GM12878 (cell line): ENCODE measurements at regions not wholly inside any gene's neighbourhood (a gene's known extent, or its start where the extent isn't known, plus 50 kb on each side); places are given as distances from the start of the nearest gene placed in this dataset.

ENCODE experiments used
- ATAC-seq: fragments of 200-7000 bp; cut with Tn5 transposase; 3 replicates; pipeline ENCODE4 v1.9.1; 2020; ENCODE audit warnings: mild to moderate bottlenecking, moderate library complexity
- BruUV-seq: library from RNA; stranded (reverse); fragments of 400-500 nt; replicated peaks from 2 replicates; lab custom pipeline; 2021; lab: Mats Ljungman, UMichigan
- CTCF ChIA-PET: fragments of 300-600 bp; sonication (Branson Sonifier 250); formaldehyde crosslinking; extraction: SDS; loops from one replicate; lab custom pipeline; 2021; ENCODE audit warnings: inconsistent platforms; lab: Yijun Ruan, JAX
- POLR2A ChIA-PET: fragments of 350-600 bp; formaldehyde crosslinking; extraction: SDS; loops from one replicate; lab custom pipeline; 2021; ENCODE audit warnings: inconsistent platforms; lab: Charles Lee
- RAD21 ChIA-PET: fragments of 300-600 bp; sonication (Branson Sonifier 250); formaldehyde crosslinking; loops from one replicate; lab custom pipeline; 2023; ENCODE audit warnings: antibody characterized with exemption; ENCODE audit not compliant: unreplicated experiment; lab: Charles Lee
- SMC1A ChIA-PET: fragments of 300-600 bp; sonication (Branson Sonifier 250); formaldehyde crosslinking; loops from one replicate; lab custom pipeline; 2023; ENCODE audit not compliant: unreplicated experiment, uncharacterized antibody; lab: Charles Lee
- DNase-seq: peaks from one replicate; pipeline ENCODE4 v3.0.0-alpha.2; 2011; ENCODE audit warnings: low read depth, low spot score
- FAIRE-seq: peaks from 3 replicates; lab custom pipeline; 2011; peaks lifted over from hg19 to GRCh38; lab: Jason Lieb, UNC
- H2AFZ ChIP-seq: 2 replicates; pipeline ENCODE4 v1.6.0; 2011; ENCODE audit warnings: low read depth, low read length, control low read depth; ENCODE audit not compliant: control insufficient read depth
- H3K27ac ChIP-seq: 2 replicates; pipeline ENCODE4 v1.5.1; 2011; ENCODE audit warnings: control low read depth; ENCODE audit not compliant: control insufficient read depth, insufficient read depth
- H3K27me3 ChIP-seq, 2 experiments: replicated peaks in 1 of 2; 2 replicates each; pipeline versions ENCODE4 v1.6.0 to v1.6.1; 2011; ENCODE audit warnings: low read length in 1 of 2; ENCODE audit not compliant: control insufficient read depth in 2 of 2, insufficient read depth in 2 of 2
- H3K36me3 ChIP-seq, 2 experiments: 2 replicates each; pipeline ENCODE4 v1.5.1; 2011; ENCODE audit warnings: low read length in 1 of 2; ENCODE audit not compliant: control insufficient read depth in 2 of 2, insufficient read depth in 2 of 2
- H3K4me1 ChIP-seq: 2 replicates; pipeline ENCODE4 v1.6.1; 2011; ENCODE audit warnings: mild to moderate bottlenecking, low read length, moderate library complexity, mixed read lengths; ENCODE audit not compliant: control insufficient read depth, insufficient read depth
- H3K4me2 ChIP-seq: 2 replicates; pipeline ENCODE4 v1.6.0; 2011; ENCODE audit warnings: control low read depth; ENCODE audit not compliant: control insufficient read depth, insufficient read depth
- H3K4me3 ChIP-seq: fragments of 200-600 bp; sonication (generic); 2 replicates; pipeline ENCODE4 v1.5.1; 2016
- H3K79me2 ChIP-seq: 2 replicates; pipeline ENCODE4 v1.6.0; 2011; ENCODE audit warnings: low read length; ENCODE audit not compliant: control insufficient read depth, insufficient read depth
- H3K9ac ChIP-seq: 2 replicates; pipeline ENCODE4 v1.8.0; 2011; ENCODE audit warnings: low read length, control low read depth, mixed read lengths; ENCODE audit not compliant: control insufficient read depth, insufficient read depth
- H3K9me3 ChIP-seq: replicated peaks from 3 replicates; pipeline ENCODE4 v1.5.1; 2011; ENCODE audit warnings: mild to moderate bottlenecking, low read length; ENCODE audit not compliant: control insufficient read depth, insufficient read depth
- H4K20me1 ChIP-seq: 2 replicates; pipeline ENCODE4 v1.6.0; 2011; ENCODE audit not compliant: control insufficient read depth, insufficient read depth
- ATF7 ChIP-seq: fragments of 450-650 bp; IDR thresholded peaks from 2 replicates; pipeline ENCODE4 v1.6.1; 2016; ENCODE audit warnings: low read depth, mild to moderate bottlenecking
- BCL11A ChIP-seq: IDR thresholded peaks from 2 replicates; pipeline ENCODE4 v1.6.1; 2011; ENCODE audit warnings: low read depth, low read length
- BRCA1 ChIP-seq: IDR thresholded peaks from 2 replicates; pipeline ENCODE4 v1.6.1; 2011; ENCODE audit warnings: low read depth, low read length, improper control_type of control experiment
- CHD2 ChIP-seq: IDR thresholded peaks from 2 replicates; pipeline ENCODE4 v1.6.1; 2011; ENCODE audit warnings: low read depth, low read length, improper control_type of control experiment, borderline replicate concordance
- EGR1 ChIP-seq, 2 experiments: IDR thresholded peaks; 1 replicate in 1 of 2; 2 replicates in 1 of 2; pipeline ENCODE4 v1.6.1; 2011 to 2012; ENCODE audit warnings: low read depth in 2 of 2, low read length in 2 of 2, borderline replicate concordance in 1 of 2, mild to moderate bottlenecking in 1 of 2, moderate library complexity in 1 of 2
- HCFC1 ChIP-seq: fragments of 150-350 bp; IDR thresholded peaks from 2 replicates; pipeline ENCODE4 v1.6.1; 2014; ENCODE audit warnings: low read length
- NFXL1 ChIP-seq: fragments of 450-650 bp; IDR thresholded peaks from 2 replicates; pipeline ENCODE4 v1.6.1; 2017; ENCODE audit warnings: antibody characterized with exemption, mild to moderate bottlenecking, borderline replicate concordance
- SUZ12 ChIP-seq: fragments of 200-600 bp; sonication (generic); IDR thresholded peaks from one replicate; pipeline ENCODE4 v1.6.1; 2018; ENCODE audit warnings: antibody characterized with exemption, mild to moderate bottlenecking; ENCODE audit not compliant: unreplicated experiment
- WGBS: methylation state at CpG from one replicate; pipeline ENCODE4 v1.1.6; 2016; ENCODE audit warnings: low lambda C conversion rate; ENCODE audit not compliant: insufficient replicate concordance, insufficient coverage; ENCODE audit errors: missing lambda C conversion rate; 5-methylcytosine and 5-hydroxymethylcytosine counted together
- in situ Hi-C: fragments of 300-500 bp; cut with MboI; formaldehyde crosslinking; loops from 9 replicates; pipeline ENCODE4 v1.14.3; 2018; ENCODE audit warnings: mixed read lengths
- intact Hi-C: fragments of 100-400 bp; cut with micrococcal nuclease; formaldehyde crosslinking; loops from one replicate; pipeline ENCODE4 v1.14.2; 2022; ENCODE audit not compliant: unreplicated experiment
- TF ChIP-seq, protein P1 (sequence below): fragments of 450-650 bp; IDR thresholded peaks from 2 replicates; pipeline ENCODE4 v1.6.1; 2017; ENCODE audit warnings: mild to moderate bottlenecking
- TF ChIP-seq, protein P2 (sequence below): fragments of 450-650 bp; IDR thresholded peaks from 2 replicates; pipeline ENCODE4 v1.6.1; 2017; ENCODE audit warnings: low read depth, mild to moderate bottlenecking, moderate library complexity
- TF ChIP-seq, protein P3 (sequence below): fragments of 450-650 bp; IDR thresholded peaks from 2 replicates; pipeline ENCODE4 v1.6.1; 2014; ENCODE audit warnings: mild to moderate bottlenecking
- TF ChIP-seq, protein P4 (sequence below): fragments of 450-650 bp; IDR thresholded peaks from 2 replicates; pipeline ENCODE4 v1.6.1; 2018; ENCODE audit warnings: mild to moderate bottlenecking, low read depth, moderate library complexity; ENCODE audit not compliant: partially characterized antibody

DNA sequence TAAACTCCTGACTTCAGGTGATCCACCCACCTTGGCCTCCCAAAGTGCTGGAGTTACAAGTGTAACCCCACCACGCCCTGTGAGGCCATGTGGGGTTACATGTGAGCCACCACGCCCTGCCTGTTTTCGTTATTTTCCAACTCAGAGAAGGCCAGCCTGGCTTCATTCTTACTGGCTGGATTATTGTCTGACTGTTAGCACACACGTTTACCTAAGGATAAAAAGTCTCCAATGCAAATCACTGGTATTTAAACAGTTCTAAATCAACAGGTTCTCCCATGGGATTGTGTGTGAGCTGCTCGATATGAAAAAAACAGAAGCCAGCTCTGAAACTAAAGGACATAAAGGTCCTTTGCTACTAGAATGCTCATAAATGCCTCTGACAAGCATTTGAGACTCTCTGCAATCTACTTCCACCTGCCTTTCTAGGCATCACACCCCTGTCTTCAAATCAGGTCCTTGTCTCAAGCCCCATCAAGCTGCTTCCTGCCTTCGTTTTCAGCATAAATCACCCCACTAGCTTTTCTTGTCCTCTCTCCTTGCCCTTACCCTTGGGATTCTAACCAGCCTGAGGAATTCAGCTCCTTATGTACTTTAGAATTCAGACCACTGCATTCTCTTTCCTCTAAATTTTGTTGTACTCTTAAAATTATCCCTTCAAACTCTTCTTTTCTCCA lies 265.0 kb downstream of the DUSP6 start:
- in situ Hi-C loops = no loop called here
- Histone ChIP-seq H3K27me3 (no peaks in the 10 kb centered on the region), H3K4me3 (no peak overlapping the region), H3K79me2 (no peaks in the 10 kb centered on the region), H3K36me3 (no peaks in the 10 kb centered on the region), H3K9me3 (no peaks in the 10 kb centered on the region), H4K20me1 (no peaks in the 10 kb centered on the region), H3K9ac (no peak overlapping the region), H3K4me1 (no peaks in the 10 kb centered on the region)
- ChIA-PET CTCF (no interaction called here), POLR2A (no interaction called here), RAD21 (no interaction called here)
- no TSS peak for BruUV-seq
- no peak for FAIRE-seq
- no peak for DNase-seq
- intact Hi-C loops = no loop called here
- WGBS = 1% methylated on average over 6 of the region's 6 CpGs
- TF ChIP-seq, protein P1, sequence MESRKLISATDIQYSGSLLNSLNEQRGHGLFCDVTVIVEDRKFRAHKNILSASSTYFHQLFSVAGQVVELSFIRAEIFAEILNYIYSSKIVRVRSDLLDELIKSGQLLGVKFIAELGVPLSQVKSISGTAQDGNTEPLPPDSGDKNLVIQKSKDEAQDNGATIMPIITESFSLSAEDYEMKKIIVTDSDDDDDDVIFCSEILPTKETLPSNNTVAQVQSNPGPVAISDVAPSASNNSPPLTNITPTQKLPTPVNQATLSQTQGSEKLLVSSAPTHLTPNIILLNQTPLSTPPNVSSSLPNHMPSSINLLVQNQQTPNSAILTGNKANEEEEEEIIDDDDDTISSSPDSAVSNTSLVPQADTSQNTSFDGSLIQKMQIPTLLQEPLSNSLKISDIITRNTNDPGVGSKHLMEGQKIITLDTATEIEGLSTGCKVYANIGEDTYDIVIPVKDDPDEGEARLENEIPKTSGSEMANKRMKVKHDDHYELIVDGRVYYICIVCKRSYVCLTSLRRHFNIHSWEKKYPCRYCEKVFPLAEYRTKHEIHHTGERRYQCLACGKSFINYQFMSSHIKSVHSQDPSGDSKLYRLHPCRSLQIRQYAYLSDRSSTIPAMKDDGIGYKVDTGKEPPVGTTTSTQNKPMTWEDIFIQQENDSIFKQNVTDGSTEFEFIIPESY = no peak
- TF ChIP-seq, protein P2, sequence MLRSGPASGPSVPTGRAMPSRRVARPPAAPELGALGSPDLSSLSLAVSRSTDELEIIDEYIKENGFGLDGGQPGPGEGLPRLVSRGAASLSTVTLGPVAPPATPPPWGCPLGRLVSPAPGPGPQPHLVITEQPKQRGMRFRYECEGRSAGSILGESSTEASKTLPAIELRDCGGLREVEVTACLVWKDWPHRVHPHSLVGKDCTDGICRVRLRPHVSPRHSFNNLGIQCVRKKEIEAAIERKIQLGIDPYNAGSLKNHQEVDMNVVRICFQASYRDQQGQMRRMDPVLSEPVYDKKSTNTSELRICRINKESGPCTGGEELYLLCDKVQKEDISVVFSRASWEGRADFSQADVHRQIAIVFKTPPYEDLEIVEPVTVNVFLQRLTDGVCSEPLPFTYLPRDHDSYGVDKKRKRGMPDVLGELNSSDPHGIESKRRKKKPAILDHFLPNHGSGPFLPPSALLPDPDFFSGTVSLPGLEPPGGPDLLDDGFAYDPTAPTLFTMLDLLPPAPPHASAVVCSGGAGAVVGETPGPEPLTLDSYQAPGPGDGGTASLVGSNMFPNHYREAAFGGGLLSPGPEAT = no peak
- TF ChIP-seq, protein P3, sequence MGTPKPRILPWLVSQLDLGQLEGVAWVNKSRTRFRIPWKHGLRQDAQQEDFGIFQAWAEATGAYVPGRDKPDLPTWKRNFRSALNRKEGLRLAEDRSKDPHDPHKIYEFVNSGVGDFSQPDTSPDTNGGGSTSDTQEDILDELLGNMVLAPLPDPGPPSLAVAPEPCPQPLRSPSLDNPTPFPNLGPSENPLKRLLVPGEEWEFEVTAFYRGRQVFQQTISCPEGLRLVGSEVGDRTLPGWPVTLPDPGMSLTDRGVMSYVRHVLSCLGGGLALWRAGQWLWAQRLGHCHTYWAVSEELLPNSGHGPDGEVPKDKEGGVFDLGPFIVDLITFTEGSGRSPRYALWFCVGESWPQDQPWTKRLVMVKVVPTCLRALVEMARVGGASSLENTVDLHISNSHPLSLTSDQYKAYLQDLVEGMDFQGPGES = no peak
- no peak for TF ChIP-seq BRCA1
- TF ChIP-seq ATF7 = no peak
- no peak for TF ChIP-seq HCFC1
- TF ChIP-seq SUZ12 = no peak
- no peak for TF ChIP-seq CHD2
- TF ChIP-seq NFXL1 = no peak
- no peak for TF ChIP-seq EGR1 (IDR thresholded peaks at IDR 0.05; ENCODE audit: borderline replicate concordance in 1 of 2, low read depth in 2 of 2, low read length in 2 of 2)
- TF ChIP-seq, protein P4, sequence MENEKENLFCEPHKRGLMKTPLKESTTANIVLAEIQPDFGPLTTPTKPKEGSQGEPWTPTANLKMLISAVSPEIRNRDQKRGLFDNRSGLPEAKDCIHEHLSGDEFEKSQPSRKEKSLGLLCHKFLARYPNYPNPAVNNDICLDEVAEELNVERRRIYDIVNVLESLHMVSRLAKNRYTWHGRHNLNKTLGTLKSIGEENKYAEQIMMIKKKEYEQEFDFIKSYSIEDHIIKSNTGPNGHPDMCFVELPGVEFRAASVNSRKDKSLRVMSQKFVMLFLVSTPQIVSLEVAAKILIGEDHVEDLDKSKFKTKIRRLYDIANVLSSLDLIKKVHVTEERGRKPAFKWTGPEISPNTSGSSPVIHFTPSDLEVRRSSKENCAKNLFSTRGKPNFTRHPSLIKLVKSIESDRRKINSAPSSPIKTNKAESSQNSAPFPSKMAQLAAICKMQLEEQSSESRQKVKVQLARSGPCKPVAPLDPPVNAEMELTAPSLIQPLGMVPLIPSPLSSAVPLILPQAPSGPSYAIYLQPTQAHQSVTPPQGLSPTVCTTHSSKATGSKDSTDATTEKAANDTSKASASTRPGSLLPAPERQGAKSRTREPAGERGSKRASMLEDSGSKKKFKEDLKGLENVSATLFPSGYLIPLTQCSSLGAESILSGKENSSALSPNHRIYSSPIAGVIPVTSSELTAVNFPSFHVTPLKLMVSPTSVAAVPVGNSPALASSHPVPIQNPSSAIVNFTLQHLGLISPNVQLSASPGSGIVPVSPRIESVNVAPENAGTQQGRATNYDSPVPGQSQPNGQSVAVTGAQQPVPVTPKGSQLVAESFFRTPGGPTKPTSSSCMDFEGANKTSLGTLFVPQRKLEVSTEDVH = no peak
- no peak for TF ChIP-seq BCL11A
- TF ChIP-seq, all 136 proteins: peak for 0
- SMC1A ChIA-PET = no interaction called here
- H2AFZ ChIP-seq = no peak overlapping the region
- ATAC-seq = no peak
- H3K4me2 ChIP-seq = no peak overlapping the region
- no peak overlapping the region for H3K27ac ChIP-seq
